RWPE2 (cell line): ENCODE measurements at regions not wholly inside any gene's neighbourhood (a gene's known extent, or its start where the extent isn't known, plus 50 kb on each side); places are given as distances from the start of the nearest gene placed in this dataset.

Experiments
- ATAC-seq: fragments of 200-7000 bp; cut with Tn5 transposase; 3 replicates; pipeline ENCODE4 v1.9.1; 2021; ENCODE audit warnings: low read depth
- DNase-seq: peaks from one replicate; pipeline ENCODE4 v3.0.0-alpha.2; 2020; ENCODE audit warnings: low spot score
- H3K27ac ChIP-seq: fragments of 450-650 bp; 2 replicates; pipeline ENCODE4 v1.5.1; 2017; ENCODE audit warnings: mild to moderate bottlenecking; ENCODE audit not compliant: poor library complexity, severe bottlenecking
- H3K27me3 ChIP-seq: fragments of 250-450 bp; sonication (Bioruptor Pico); 2 replicates; pipeline ENCODE4 v1.5.1; 2021; ENCODE audit warnings: mild to moderate bottlenecking, moderate library complexity; ENCODE audit not compliant: insufficient read depth, poor library complexity, severe bottlenecking
- H3K36me3 ChIP-seq: fragments of 250-450 bp; sonication (Bioruptor Pico); 2 replicates; pipeline ENCODE4 v1.5.1; 2020; ENCODE audit warnings: low read depth, mild to moderate bottlenecking, moderate library complexity
- H3K4me1 ChIP-seq: fragments of 250-450 bp; sonication (Bioruptor Pico); 2 replicates; pipeline ENCODE4 v1.5.1; 2021; ENCODE audit warnings: mild to moderate bottlenecking, moderate library complexity; ENCODE audit not compliant: insufficient read depth, poor library complexity, severe bottlenecking
- H3K4me3 ChIP-seq: fragments of 250-450 bp; sonication (Bioruptor Pico); 2 replicates; pipeline ENCODE4 v1.5.1; 2021; ENCODE audit warnings: mild to moderate bottlenecking, moderate library complexity; ENCODE audit not compliant: severe bottlenecking
- H3K9me3 ChIP-seq: fragments of 250-450 bp; sonication (Bioruptor Pico); 2 replicates; pipeline ENCODE4 v1.5.1; 2021; ENCODE audit warnings: mild to moderate bottlenecking, moderate library complexity; ENCODE audit not compliant: severe bottlenecking
- TF ChIP-seq, protein P1 (sequence below): fragments of 450-650 bp; IDR thresholded peaks from one replicate; pipeline ENCODE4 v1.5.1; 2017; ENCODE audit warnings: mild to moderate bottlenecking, moderate library complexity; ENCODE audit not compliant: poor library complexity, severe bottlenecking

DNA sequence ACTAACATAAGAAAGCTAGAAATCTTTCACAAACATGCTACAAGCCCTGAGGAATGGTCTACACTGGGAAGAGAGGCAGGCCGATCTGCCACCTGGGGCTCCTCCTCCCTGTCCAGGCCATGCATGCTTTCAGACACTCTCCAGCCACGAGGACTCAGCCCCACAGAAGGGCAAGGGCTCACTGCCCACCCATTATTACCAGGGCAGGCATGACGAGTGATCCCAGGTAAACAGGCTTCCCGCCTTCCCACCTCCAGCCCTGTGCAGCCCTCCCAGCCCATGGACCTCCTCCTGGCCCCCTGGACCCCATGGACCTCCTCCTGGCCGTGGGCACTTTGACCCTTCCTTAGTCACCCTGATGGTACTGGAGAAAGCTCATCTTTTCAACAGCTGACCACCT lies 75.8 kb upstream of the TEX51 start:
- Histone ChIP-seq H3K36me3 (no peaks in the 10 kb centered on the region), H3K4me3 (no peak overlapping the region), H3K27me3 (no peaks in the 10 kb centered on the region), H3K4me1 (no peaks in the 10 kb centered on the region), H3K9me3 (no peaks in the 10 kb centered on the region), H3K27ac (no peak overlapping the region)
- TF ChIP-seq, protein P1, sequence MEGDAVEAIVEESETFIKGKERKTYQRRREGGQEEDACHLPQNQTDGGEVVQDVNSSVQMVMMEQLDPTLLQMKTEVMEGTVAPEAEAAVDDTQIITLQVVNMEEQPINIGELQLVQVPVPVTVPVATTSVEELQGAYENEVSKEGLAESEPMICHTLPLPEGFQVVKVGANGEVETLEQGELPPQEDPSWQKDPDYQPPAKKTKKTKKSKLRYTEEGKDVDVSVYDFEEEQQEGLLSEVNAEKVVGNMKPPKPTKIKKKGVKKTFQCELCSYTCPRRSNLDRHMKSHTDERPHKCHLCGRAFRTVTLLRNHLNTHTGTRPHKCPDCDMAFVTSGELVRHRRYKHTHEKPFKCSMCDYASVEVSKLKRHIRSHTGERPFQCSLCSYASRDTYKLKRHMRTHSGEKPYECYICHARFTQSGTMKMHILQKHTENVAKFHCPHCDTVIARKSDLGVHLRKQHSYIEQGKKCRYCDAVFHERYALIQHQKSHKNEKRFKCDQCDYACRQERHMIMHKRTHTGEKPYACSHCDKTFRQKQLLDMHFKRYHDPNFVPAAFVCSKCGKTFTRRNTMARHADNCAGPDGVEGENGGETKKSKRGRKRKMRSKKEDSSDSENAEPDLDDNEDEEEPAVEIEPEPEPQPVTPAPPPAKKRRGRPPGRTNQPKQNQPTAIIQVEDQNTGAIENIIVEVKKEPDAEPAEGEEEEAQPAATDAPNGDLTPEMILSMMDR, result no peak
- DNase-seq, result no peak
- ATAC-seq, result no peak

DNA sequence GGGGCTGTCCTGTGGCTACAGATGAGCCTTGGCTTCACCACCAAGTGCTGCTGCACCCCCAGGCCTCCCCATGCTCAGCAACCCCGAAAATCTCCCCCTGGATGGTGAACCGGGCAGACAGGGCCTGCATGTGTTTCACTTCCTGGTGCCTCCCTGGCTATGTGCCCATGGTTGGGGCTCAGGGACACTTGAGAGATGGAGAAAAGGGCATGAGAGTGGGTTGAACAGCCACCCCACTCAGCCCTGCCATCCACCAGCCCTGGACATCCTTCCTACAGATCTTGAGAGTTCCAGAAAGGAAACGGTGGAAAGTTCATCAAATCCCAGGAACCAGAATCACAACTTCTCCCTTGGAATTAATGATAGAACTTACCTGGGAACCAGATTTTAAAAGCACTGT lies 74.7 kb upstream of the TEX51 start:
- H3K27ac ChIP-seq, result no peak overlapping the region
- TF ChIP-seq, protein P1, result no peak
- peaks cover 4% of the 10 kb centered on the region for H3K27me3 ChIP-seq
- DNase-seq (no peak), ATAC-seq (no peak)
- H3K4me3 ChIP-seq, result no peak overlapping the region
- H3K4me1 ChIP-seq, result no peaks in the 10 kb centered on the region
- no peaks in the 10 kb centered on the region for H3K9me3 ChIP-seq
- no peaks in the 10 kb centered on the region for H3K36me3 ChIP-seq

DNA sequence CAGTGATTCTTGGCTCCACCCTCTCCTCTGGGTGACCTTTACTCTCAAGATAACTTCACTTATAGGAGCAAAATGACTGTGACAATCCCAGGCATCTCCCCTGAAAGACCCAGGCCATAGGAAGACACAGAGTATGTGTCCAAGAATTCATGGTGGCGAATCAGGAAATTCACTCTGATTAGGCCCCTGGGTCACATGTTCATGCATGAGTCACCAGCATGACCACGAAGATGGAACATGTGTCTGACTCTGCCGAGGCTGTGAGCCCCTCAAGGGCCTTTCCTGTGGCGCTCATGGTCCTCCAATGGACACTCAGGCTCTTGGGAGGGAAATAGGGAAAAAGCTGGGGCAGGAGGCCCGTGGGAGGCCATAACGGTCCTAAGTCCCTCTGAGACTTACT lies 74.0 kb upstream of the TEX51 start:
- DNase-seq, result no peak
- TF ChIP-seq, protein P1, result no peak

DNA sequence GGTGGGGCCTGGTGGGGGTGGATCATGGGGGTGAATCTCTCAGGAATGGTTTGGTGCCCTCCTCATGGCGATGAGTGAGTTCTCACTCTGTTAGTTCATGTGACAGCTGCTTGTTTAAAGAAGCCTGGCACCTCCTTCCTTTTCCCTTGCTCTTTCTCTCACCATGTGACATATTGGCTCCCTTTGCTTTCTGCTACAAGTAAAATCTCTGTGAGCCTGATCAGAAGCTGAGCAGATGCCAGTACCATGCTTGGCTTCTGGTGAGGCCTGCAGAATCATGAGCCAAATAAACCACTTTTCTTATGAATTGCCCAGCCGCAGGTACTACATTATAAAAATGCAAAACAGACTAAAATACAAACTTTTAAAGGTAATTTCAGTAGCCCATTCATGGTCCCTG lies 73.4 kb upstream of the TEX51 start:
- ATAC-seq, result no peak
- Histone ChIP-seq H3K9me3 (no peaks in the 10 kb centered on the region), H3K4me1 (no peaks in the 10 kb centered on the region), H3K27me3 (peaks cover 5% of the 10 kb centered on the region), H3K27ac (no peak overlapping the region), H3K36me3 (no peaks in the 10 kb centered on the region), H3K4me3 (no peak overlapping the region)
- DNase-seq, result no peak
- TF ChIP-seq, protein P1, result no peak

More for the DNA sequence above, 74.0 kb upstream of the TEX51 start:
- no peaks in the 10 kb centered on the region for H3K9me3 ChIP-seq
- H3K4me3 ChIP-seq, result no peak overlapping the region
- H3K4me1 ChIP-seq, result no peaks in the 10 kb centered on the region
- H3K27me3 ChIP-seq, result peaks cover 5% of the 10 kb centered on the region
- ATAC-seq, result no peak
- no peak overlapping the region for H3K27ac ChIP-seq
- no peaks in the 10 kb centered on the region for H3K36me3 ChIP-seq

DNA sequence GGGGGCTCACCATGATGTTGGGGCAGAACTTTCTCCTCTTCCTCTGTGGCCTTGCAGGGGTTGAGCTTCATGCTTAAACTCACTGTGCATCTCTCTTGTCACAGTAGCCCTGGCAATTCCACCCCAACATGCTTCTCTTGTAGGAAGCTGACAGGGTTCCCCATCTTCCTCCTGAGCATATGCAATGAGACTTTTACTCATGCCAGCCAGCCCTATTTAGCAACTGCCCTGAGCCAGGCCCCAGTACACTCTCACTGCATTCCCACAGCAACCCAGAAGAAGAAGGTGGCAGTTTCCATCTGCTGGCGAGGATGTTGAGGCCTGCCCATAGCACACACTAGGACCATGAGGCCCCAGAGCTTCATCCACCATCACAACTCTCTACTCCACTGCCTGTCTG lies 72.2 kb upstream of the TEX51 start:
- H3K4me1 ChIP-seq, result no peaks in the 10 kb centered on the region
- H3K4me3 ChIP-seq, result no peak overlapping the region
- no peak overlapping the region for H3K27ac ChIP-seq
- no peaks in the 10 kb centered on the region for H3K9me3 ChIP-seq
- H3K27me3 ChIP-seq, result peaks cover 5% of the 10 kb centered on the region
- DNase-seq, result no peak
- no peaks in the 10 kb centered on the region for H3K36me3 ChIP-seq
- ATAC-seq, result no peak
- TF ChIP-seq, protein P1, result no peak
